ENCODE measurements at regions not wholly inside any gene's neighbourhood (a gene's known extent, or its start where the extent isn't known, plus 50 kb on each side); places are given as distances from the start of the nearest gene placed in this dataset.

GRCh38 chr5:27158775-27159174 lies 120.4 kb upstream of the CDH9 start:
- TF ChIP-seq CTCF (IDR thresholded peaks at IDR 0.05), result no peak
- no peak for TF ChIP-seq POLR2A (IDR thresholded peaks at IDR 0.05)

All from testis (tissue), 2 donors.